ENCODE measurements at regions not wholly inside any gene's neighbourhood (a gene's known extent, or its start where the extent isn't known, plus 50 kb on each side); places are given as distances from the start of the nearest gene placed in this dataset.

DNA sequence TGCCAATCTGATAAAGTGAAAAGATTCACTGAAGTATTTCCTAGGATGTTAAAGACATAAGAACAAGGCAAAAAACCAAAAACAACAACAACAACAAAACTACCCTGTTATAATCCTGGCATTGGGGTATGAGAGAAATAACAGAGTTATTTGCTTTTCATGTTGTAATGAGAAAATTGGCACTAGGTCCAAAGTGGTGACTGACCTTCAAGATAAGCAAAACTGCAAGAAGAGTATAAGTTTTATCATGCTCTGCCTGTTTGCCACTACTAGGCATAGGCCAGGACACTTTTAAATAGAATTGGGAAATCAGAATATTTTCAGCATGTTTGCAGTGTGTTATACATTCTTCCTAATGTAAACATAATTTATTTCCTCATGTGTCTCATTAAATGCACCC, 140.1 kb upstream of the CPM start:
- in situ Hi-C loops (cut with HindIII; ENCODE audit: low pct_unique_long_range_greater_than_20kb, low sequenced_read_pairs) = no loop called here
- no peak for DNase-seq (ENCODE audit: low read depth, low spot score)

DNA sequence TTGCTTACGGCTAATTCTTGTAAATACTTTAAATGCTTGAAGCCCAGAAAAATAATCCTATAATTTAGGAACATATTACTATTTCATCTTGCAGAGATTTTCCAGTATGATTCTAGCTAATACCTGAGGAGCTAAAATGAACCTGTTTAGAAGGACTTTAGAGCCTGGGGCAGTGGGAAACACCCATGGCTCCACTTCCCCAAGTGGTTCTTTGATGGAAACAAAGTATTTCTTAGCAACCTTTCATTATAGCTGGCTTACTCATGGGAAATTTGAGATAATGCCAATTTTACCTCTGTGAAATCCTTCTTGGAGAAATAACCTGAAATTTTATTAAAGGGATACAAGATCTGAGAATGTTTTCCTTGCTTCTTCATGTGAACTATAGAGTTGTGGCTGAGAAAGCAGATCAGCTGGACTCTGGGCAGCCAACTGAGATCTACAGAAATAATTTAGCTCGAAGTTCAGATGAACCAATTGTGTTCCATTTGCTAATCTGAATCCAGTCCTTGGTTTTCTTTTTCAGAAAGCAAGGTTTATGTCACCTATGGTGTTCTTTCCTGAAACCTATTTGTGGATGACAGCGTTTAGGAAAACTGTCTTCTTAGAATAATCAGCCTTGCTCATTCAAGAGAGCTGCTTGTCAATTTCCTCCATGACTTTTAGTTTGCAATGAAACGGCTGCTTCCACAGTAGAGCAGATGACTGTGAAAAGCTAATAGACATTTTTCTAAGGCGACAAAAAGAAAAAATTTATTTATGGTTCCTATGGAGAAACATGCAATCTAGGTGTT, 141.8 kb upstream of the CPM start:
- no peak for DNase-seq (ENCODE audit: low read depth, low spot score)
- in situ Hi-C loops (cut with HindIII; ENCODE audit: low pct_unique_long_range_greater_than_20kb, low sequenced_read_pairs) = no loop called here

DNA sequence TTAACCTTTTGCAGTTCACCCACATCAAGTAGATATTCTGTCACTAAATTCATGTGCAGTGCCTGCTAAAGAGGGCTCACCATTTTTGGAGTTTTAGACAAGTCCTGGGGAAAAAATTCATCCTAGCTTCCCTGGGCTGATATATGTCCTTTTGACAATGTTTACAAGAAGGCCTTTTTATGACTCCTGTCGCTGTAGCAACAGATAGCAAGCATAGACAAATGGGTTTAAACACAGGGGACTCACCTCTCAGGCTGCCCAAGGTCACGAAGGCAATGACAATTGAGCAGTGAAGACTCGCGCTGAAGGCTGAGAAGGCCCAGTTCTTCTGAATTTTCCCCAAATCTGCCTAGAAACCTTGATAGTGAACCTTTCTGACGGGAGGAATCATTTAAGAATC, 150.7 kb upstream of the CPM start:
- in situ Hi-C loops (cut with HindIII; ENCODE audit: low pct_unique_long_range_greater_than_20kb, low sequenced_read_pairs) = no loop called here
- no peak for DNase-seq (ENCODE audit: low read depth, low spot score)

DNA sequence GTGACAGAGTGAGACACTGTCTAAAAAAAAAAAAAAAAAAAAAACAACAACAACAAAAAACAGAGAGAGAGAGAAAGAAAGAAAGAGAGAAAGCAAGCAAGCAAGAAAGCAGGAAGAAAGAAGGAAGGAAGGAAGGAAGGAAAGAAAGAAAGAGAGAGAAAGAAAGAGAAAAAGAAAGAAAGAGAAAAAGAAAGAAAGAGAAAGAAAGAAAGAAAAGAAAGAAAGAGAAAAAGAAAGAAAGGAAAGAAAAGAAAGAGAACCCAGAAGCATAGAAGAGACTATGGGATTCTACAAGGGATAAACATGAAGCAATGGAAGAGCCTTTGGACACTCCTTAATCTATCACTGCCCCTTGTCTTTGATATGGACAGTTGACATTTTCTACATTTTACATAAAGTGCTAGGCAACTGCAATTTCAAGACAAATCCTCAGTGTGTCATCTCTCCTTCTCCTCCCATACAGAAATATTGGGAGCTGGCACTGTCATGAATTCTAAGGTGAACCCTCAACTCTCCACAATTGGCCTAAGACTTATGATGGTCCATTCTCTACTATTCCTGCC, 151.9 kb upstream of the CPM start:
- in situ Hi-C loops (cut with HindIII; ENCODE audit: low pct_unique_long_range_greater_than_20kb, low sequenced_read_pairs) = no loop called here

DNA sequence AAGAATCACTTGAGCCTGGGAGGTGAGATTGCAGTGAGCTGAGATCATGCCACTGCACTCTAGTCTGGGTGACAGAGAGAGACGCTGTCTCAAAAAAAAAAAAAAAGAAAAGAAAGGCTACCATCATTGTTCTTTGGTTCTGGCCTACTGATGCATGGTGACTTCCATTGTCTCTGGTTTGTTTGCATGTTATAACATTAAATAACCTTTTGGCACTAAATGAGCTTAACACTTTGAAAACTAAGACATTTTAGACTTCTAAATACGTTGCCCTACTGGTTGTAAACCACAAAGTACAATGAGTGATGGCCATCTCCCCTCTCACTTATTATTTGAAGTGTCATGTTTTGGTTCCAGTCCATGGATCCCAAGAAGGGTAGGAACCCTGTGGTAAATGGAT, 152.9 kb upstream of the CPM start:
- in situ Hi-C loops (cut with HindIII; ENCODE audit: low pct_unique_long_range_greater_than_20kb, low sequenced_read_pairs) = no loop called here
- DNase-seq (ENCODE audit: low read depth, low spot score) = no peak

More for the DNA sequence above, 151.9 kb upstream of the CPM start:
- DNase-seq (ENCODE audit: low read depth, low spot score) = no peak

DNA sequence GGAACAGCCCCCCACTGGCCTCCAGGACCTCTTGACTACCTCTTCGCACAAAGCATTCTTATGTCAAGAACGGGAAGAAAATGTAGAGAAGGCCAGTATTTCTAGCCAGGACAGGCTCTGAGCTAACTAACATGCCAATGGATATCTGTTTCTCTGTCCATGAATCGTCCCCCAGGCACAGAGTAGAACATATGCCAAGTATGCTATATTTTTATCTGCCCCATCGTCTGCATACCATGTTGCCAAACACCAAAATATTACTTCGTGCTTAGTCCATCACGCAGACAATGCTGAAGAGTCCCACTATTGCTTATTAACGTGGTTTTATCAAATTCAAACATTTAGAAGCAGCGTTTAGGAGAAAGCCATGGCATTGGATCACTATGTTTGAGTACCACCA, 151.4 kb upstream of the CPSF6 start:
- DNase-seq (ENCODE audit: low read depth, low spot score) = no peak
- in situ Hi-C loops (cut with HindIII; ENCODE audit: low pct_unique_long_range_greater_than_20kb, low sequenced_read_pairs) = no loop called here

DNA sequence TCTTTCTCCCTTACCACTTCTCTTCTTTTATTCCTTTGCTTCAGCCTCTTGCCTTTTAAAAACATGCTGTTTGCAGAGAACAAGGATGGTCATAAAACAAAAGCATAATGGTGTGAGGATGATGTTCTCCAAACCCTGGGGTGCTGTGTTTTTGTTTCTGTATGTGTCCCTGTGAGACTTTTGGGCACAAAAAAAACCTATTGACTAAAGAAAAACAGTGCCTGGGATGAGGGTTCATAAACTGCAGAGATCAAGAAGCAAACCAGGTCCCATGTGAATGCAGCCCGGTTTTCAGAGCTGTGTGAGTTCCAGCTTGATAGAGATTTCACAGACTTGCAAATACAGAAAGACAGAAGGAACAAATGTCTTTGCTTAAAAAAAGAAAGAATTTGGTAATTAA, 148.6 kb upstream of the CPSF6 start:
- in situ Hi-C loops (cut with HindIII; ENCODE audit: low pct_unique_long_range_greater_than_20kb, low sequenced_read_pairs) = no loop called here
- no peak for DNase-seq (ENCODE audit: low read depth, low spot score)

DNA sequence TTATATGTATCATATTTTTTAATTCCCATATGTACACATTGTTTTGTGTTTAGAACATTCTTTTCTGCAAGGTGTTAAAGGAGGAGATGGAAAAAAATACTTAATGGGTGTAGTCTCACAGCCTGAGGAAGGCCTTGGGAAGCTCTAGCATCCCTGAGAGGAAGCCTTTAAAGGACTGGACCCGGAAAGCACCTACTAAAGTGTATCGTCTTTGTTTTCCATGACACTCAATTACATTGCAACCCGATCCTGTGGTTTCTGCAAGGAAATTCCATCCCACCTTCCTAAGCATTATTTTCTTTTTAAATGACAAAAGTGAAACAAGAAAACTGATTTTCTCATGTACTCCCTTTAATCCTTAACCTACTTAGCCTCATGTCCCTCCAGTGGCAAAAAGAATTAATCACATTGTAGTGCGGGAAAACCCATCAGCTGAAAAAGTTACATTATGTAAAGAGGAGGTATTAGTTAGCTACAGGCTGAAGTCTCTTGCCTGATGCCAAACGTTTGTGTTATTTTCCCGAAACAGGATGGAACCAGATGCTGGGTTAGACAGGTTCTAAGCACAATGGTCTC, 147.8 kb upstream of the CPSF6 start:
- peak; percentile 5 for DNase-seq (ENCODE audit: low read depth, low spot score)
- in situ Hi-C loops (cut with HindIII; ENCODE audit: low pct_unique_long_range_greater_than_20kb, low sequenced_read_pairs) = no loop called here

DNA sequence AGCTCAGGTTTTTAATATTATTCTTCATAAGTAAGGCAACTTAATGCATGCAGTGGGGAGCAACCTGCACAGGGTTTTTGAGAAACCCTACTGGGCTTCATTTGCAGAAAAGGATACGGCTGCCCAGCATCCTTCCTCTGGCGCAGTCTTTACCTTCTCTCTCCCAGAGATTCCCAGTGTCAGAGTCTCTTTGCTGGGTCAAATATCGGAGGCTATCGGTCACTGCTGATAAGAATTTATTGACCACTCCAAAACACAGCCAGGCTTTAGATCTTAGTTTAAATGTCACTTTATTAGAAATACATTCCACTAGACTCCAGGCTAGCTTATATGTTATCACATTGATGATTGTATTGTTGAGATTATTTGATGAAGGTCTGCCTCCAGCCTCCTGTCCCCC, 147.2 kb upstream of the CPSF6 start:
- in situ Hi-C loops (cut with HindIII; ENCODE audit: low pct_unique_long_range_greater_than_20kb, low sequenced_read_pairs) = no loop called here
- DNase-seq (ENCODE audit: low read depth, low spot score) = no peak

DNA sequence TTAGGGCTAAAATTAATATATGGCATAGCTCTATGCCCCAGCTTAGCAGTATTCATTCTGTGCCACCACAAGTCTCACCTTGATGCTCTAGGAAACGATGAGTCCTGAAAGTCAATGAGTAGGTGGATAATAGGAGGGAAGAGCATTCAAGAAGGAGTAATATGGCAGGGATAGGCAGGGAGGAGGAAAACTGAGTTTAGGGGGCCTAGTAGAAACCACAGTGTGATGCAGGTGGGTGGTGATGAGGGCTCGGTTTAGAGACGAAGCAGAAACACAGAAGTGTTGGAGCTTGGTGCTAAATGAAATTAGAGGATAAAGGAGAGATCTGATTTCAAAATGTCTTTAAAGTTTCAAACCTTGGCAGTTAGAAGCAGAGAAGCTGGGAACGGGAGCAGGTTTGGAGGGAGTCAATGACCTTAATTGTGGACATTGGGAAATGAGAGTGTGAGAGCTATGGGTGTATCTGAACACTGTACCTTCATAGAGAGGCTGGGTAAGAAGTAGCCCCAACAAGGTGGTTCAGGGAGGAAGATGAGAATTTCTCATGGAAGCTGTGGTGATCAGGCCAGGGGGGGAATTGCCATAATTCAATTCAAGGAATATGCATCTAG, 144.7 kb upstream of the CPSF6 start:
- in situ Hi-C loops (cut with HindIII; ENCODE audit: low pct_unique_long_range_greater_than_20kb, low sequenced_read_pairs) = no loop called here
- no peak for DNase-seq (ENCODE audit: low read depth, low spot score)

DNA sequence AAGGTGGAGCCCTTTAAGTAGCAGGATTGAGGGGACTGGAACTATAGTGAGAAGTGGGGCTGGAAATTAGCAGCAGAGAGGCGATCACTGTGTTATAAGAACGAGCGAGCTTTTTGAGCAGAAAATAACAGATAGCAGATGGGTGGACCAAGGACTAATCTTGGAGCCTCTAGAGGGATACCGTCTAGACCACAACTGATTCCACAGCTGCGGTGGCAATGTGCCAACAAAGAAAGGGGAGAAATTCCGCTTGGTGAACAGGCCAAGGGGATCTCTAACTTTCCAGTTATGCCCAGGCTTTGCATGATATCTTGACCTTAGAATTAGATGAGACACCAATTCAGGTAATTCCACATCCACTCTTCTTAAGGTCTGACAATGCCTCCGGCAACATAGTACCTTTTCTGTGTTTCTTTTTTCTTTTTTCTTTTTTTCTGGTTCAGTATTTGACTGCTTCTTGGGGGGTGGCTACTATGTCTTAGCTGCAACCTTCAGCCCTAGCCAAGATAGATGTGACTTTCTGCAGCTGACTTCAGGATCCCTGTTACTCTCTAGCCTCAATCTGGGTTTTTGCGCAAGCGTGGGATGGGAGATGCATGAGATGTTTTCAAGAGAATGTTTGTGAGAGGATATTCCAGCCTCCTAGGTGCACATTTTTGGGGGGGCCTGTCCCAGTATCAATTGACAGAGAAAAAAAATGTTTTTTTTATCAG, 143.4 kb upstream of the CPSF6 start:
- in situ Hi-C loops (cut with HindIII; ENCODE audit: low pct_unique_long_range_greater_than_20kb, low sequenced_read_pairs) = no loop called here
- no peak for DNase-seq (ENCODE audit: low read depth, low spot score)

DNA sequence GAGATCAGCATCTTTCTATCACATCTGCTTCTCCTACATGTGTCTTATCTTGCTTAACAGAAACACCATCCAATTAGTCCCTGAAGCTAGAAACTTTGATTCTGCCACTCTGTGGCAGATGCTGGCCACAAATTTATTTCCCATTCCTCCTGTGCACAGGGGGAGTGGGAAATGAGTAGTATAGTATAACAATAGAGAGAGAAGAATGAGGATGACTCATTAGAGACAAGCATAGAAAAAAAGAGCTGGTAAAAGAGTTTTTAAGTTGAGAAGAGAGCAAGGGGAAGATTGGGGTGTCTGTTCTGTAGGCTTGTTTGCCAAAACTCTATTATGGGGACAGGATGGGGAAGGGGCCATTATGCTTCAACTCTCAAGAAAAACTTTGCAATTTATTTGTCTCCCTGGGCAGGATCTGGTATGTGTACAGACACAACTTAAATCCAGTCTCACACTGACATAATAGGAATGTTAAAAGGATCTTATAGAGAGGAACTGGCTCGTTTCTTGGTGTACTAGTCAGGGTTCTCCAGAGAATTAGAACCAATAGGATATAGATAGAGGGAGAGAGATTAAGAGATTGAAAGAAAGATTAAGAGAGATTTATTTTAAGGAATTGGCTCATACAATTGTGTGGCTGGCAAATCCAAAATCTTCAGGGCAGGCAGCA, 142.6 kb upstream of the CPSF6 start:
- in situ Hi-C loops (cut with HindIII; ENCODE audit: low pct_unique_long_range_greater_than_20kb, low sequenced_read_pairs) = no loop called here
- DNase-seq (ENCODE audit: low read depth, low spot score) = no peak

DNA sequence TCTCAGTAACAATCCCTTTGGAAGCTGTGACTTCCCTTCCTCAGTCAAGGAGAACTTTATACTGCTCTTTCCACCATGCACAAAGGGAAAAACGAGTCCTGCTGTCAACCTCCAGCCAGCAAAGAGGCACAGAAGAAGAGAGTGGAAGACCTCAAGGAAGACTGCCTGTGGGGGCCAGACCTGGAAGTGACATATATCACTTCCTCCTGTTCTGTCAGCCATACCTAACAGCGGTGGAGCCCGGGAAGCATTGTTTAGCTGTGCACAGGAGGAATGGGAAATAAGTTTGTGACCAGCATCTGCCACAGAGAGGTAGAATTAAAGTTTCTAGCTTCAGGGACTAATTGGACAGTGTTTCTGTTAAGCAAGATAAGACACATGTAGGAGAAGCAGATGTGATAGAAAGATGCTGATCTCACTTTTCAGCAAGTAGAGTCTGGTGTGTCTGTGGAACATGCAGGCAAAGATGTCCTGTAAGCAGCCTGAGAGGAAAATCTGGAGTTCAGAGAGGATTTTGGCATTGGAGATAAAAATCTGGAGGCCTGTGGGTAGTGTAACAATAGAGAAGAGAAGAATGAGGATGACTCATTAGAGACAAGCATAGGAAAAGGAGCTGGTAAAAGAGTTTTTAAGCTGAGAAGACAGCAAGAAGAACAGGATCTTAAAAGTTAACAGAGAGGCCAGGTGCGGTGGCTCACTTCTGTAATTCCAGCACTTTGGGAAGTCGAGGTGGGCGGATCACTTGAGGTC, 141.6 kb upstream of the CPSF6 start:
- in situ Hi-C loops (cut with HindIII; ENCODE audit: low pct_unique_long_range_greater_than_20kb, low sequenced_read_pairs) = no loop called here

DNA sequence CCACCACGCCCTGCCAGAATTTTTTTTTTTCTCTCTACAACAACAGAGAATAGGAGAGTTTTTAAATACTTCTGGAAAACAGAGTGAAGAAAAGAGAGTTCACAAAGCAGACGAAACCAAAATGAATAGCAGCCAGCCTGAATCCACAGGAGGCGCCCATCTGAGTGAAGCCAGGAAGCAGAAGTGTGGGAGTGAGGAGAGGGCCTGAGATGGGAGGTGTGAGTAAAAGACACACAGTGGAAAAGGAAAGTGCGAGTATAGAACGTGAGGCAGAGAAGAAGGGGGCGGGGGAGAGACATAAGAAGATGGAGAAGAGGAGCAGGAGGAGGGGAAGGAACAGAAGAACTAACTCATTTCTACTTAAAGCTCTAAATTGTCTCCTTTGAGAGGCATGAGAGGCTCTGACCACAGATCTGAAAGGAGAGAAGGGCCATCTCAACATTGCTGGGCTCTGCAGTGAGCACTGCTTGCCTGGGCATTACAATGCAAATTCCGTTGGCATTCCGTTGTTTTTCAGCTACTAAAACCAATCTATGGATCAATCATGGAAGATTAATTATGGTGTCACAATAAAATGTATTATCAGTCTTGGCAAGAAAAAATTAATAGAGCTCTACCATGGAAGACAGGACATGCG, 140.1 kb upstream of the CPSF6 start:
- in situ Hi-C loops (cut with HindIII; ENCODE audit: low pct_unique_long_range_greater_than_20kb, low sequenced_read_pairs) = no loop called here
- no peak for DNase-seq (ENCODE audit: low read depth, low spot score)

More for the DNA sequence above, 141.6 kb upstream of the CPSF6 start:
- no peak for DNase-seq (ENCODE audit: low read depth, low spot score)

DNA sequence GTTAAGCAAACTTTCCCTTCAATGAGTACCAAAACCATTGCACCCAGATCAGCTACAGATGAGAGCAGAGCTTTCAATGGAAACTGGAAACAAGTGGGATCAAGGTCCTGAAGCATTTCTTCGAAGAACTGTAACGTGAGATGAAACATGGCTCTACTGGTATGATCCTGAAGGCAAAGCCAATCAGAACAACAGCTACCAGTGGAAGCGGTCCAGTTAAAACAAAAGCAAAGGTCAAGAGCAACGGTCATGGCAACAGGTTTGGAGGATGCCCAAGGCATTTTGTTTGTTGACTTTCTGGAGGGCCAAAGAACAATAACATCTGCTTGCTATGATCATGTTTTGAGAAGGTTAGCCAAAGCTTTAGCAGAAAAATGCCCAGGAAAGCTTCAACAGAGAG, 137.9 kb upstream of the CPSF6 start:
- no peak for DNase-seq (ENCODE audit: low read depth, low spot score)
- in situ Hi-C loops (cut with HindIII; ENCODE audit: low pct_unique_long_range_greater_than_20kb, low sequenced_read_pairs) = no loop called here

DNA sequence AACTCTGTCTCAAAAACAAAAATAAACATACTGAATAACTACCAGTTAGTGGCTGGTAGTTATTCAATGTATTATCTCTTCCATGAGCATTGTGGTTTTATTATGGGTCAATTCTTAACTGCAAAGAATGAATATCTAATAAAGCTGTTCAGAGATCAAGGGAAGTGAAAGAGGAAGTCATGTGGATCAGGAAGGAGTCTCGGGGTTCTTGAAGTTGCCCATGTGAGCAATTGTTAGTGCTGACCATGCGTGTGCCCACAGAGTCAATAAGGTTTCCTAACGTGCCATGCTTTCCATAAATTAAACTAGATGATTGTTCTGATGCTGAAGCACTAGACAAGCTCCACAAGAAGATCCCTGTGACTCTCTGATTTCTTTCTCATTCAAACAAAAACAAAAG, 136.5 kb upstream of the CPSF6 start:
- peak; percentile 6 for DNase-seq (ENCODE audit: low read depth, low spot score)
- in situ Hi-C loops (cut with HindIII; ENCODE audit: low pct_unique_long_range_greater_than_20kb, low sequenced_read_pairs) = no loop called here

Measured in SK-MEL-5 (cell line).